Right hindlimb (tissue), 1 donor: ENCODE measurements at regions not wholly inside any gene's neighbourhood (a gene's known extent, or its start where the extent isn't known, plus 50 kb on each side); places are given as distances from the start of the nearest gene placed in this dataset.

Experiments used
- DNase-seq: peaks from one replicate; pipeline ENCODE4 v3.0.0-alpha.2; 2018

- no peak for DNase-seq
Observed at GRCh38 chr3:176523114-176523513, 674.2 kb downstream of the TBL1XR1 start.

GRCh38 chr3:176522436-176522835 lies 674.8 kb downstream of the TBL1XR1 start:
- DNase-seq: no peak

DNA sequence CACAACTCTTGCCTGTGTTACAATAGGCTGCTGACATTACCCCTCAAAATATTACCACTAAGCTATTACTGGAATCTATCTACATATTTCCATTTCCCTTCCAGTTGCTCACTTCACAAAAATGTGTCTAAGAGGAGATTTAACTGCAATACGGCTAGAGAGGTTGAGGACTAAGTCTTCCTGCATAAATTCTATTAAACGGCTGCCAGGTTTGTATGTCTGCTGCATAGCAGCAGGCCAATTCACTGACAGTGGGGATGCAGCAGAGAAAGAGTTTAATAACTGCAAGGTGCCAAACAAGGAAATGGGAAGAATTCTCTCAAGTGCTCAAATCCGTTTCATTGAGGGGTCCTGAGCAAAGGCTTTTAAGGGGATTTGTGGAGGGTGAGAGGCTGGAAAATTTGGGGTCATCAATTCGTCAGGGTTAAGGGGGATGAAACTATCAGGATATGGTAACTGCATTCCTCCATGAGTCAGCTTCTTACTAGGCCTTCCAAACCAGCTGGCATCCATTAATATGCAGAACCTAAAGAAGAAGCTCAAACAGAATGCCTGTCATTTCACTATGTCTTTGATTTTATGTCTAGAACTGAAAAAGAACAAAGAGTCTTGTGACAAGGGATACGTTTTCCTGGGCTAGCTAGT lies 675.6 kb downstream of the TBL1XR1 start:
- DNase-seq: no peak

DNA sequence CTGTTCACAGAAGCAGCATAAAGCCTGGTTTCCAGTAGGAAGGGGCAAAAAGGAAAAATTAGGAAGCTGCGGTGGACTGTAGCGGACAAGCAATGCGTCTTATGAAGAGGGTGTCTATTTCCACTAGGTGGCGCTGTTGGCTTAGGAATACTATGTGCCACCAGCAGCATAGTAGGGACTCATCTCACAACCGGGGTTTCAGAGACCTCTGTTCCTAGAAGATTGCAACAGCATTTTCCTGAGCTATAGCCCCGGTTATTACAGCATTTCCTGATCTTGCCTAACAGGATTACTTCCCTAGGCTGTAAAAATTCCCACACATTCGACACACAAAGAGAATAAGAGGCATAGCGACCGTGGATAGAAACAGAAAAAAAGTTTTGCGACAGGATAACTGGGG lies 683.0 kb downstream of the TBL1XR1 start:
- no peak for DNase-seq

GRCh38 chr3:176513604-176514003 lies 683.7 kb downstream of the TBL1XR1 start:
- DNase-seq: no peak

- DNase-seq: no peak
Observed at GRCh38 chr3:176512037-176512436, 685.2 kb downstream of the TBL1XR1 start.

DNA sequence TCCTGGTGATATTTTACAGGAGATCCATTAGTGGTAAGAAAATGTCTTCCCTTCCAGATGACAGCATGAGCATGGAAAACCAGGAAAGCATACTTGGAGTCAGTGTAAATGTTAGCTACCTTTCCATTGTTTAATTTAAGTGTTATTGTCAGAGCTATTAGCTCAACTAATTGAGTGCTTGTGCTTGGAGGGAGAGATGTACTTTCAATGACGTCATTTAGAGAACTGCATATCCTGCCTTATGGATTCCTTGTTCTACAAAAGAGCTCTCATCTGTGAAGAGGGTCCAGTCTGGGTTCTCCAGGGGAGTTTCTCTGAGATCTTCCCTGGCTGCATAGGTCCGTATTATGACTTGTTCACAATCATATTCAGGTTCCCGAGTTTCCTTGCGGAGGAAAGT lies 687.2 kb downstream of the TBL1XR1 start:
- DNase-seq: no peak

DNA sequence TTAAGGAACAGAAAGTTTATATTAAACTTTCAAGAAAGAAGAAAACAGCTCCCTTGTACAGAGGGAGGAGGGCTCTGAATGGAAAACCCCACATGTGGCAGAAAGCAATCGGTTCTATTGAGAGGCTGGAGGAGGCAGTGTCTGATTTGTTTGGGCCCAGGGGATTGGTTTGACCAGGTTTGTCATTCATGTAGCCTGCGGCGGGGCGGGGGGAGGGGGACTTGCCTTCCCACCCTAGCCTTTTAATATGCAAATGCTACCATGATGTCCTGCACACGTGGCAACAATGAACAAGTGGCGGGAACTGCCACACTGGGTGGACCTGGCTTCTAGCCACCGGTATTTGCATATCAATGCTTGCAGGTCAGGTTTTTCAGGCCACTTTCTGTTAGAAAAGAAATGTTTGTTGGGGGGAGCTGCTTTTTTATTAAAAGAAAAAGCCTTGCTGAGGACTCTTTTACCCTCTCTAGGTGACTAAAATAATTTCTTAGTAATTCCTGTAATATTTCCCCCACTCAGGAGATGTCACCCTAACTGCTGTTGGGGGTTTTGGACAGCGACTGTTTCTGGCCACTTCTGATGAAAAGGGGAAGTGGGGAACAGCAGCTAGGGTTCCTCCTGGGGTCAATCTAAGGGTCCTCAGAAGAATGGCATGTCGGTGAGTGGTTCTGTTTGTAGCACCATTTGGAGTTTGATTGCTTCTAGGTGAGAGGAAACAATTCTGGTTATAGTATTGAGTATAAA lies 691.2 kb downstream of the TBL1XR1 start:
- DNase-seq: no peak

DNA sequence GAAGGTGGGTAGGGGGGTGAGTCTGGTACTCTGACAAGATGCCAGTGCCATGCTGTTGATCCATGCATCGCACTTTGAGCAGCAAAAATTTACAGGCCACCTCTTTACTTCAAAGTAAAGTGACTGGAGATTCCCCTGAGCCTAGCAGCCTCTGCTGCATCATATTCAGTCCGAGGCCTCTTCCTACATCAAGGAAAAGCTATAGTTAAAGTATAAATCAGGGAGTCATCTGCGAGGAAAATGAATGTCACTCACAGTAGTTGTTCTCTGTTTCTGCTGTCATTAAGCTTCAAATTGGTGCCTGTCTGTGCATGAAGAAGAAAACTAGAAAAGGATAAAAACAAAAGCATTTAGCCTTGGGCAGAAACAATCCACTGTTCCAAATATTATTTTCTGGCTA lies 706.2 kb downstream of the TBL1XR1 start:
- DNase-seq: no peak

DNA sequence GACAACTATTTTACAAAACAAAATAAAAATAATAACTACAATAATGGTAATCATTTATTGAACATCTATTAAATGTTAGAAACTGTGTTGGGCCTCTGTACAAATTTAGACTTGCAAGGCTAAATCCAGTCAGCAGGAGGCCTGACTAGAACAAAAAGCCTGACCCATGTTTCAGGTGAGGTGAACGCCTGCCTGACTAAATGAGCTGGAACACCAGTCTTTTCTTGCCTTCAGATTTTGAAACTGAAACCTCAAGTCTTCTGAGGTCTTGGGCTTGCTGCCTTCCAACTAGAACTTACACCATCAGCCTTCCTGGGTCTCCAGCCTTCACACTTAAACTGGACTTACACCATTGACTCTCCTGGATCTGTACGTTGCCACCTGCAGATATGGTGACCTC lies 706.9 kb downstream of the TBL1XR1 start:
- DNase-seq: no peak

DNA sequence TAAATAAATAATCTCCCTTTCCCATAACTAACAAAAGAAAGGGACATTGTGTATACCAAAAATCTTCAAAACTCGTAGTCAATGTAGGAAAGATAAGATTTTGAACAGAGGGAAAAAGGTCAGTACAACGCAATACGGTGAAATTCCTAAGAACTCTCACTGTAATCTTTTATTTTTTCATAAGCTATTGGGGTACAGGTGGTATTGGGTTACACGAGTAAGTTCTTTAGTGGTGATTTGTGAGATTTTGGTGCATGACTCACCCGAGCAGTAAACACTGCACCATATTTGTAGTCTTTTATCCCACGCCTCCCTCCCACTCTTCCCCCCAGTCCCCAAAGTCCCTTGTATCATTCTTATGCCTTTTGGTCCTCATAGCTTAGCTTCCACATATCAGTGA lies 718.0 kb downstream of the TBL1XR1 start:
- no peak for DNase-seq

GRCh38 chr3:176469694-176470205 lies 727.5 kb downstream of the TBL1XR1 start:
- DNase-seq: no peak

- DNase-seq: no peak
Observed at GRCh38 chr3:176463610-176464009, 733.7 kb downstream of the TBL1XR1 start.

DNA sequence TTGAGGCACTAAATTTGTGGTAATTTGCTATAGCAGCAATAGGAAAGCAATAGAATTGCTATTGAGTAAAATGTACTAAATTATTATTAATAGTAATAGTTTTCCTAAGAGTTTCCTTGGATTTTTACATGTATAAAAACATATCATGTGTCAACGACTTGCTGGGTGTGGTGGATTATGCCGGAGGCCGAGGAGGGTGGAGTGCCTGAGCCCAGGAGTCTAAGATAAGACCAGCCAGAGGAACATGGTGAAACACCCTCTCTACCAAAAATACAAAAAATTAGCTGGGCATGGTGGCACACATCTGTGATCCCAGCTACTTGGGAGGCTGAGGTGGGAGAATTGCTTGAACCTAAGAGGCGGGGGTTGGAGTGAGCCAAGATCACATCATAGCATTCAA lies 749.9 kb downstream of the TBL1XR1 start:
- no peak for DNase-seq

- DNase-seq: no peak
Observed at GRCh38 chr3:176442326-176442725, 755.0 kb downstream of the TBL1XR1 start.

- no peak for DNase-seq
Observed at GRCh38 chr3:176439729-176440128, 757.6 kb downstream of the TBL1XR1 start.

- no peak for DNase-seq
Observed at GRCh38 chr3:176431991-176432390, 765.3 kb downstream of the TBL1XR1 start.

DNA sequence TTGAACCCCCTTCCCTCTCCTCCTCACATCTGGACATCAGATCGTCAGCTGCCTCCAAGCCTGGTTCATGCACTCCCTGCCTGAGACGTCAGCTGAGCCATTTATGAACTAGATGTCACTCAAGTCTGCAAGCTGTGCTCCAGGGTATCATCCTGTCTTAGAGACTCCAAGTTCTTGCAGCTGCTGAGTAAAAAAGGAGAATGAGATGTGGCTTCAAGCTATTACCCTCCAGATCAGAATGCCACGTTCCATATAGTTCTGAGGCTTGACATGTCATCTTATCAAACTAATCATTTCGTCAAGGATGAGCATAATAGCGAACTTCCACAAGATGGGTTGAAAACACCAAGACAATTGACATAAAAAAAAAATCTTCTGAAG lies 766.3 kb downstream of the TBL1XR1 start:
- DNase-seq: no peak

- DNase-seq: no peak
Observed at GRCh38 chr3:176430244-176431037, 766.8 kb downstream of the TBL1XR1 start.

DNA sequence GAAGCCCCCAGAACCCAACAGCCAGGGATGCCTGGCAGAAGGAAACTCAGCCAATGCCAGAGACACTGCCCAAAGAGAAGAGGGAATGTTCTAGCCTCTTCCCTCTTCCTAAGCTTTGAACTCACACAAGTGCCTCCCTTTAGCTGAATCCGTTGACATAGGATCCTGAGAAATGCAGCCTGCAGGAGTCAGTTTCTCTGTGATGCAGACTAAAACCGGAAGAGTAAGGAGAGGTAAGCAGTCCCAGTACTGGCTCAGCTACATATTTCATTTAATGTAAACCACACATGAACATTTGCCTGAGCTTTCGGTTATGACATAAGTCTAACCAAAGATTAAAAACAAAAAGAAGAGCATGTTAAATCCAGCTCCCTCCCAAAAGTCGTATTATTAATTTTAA lies 768.7 kb downstream of the TBL1XR1 start:
- DNase-seq: no peak

DNA sequence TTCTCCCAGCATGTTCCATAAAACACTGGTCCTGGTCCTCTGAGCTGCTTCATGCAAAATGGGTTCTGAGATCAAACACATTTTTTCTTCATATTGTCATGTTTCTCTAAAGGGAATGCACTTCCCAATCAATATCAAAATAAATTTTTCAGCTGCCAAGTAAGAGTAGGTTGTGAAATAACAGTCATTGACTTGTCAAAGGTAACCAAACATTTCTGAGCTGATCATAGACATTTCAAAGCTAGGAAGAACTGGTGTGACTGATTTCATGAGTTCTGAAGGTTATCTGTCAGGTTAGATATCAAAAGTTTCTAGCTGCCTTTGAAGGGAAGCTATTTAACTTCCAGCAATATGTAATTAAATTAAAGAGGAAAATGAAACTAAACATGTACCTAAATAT lies 770.9 kb downstream of the TBL1XR1 start:
- DNase-seq: no peak

- DNase-seq: no peak
Observed at GRCh38 chr3:176416870-176417269, 780.4 kb downstream of the TBL1XR1 start.

DNA sequence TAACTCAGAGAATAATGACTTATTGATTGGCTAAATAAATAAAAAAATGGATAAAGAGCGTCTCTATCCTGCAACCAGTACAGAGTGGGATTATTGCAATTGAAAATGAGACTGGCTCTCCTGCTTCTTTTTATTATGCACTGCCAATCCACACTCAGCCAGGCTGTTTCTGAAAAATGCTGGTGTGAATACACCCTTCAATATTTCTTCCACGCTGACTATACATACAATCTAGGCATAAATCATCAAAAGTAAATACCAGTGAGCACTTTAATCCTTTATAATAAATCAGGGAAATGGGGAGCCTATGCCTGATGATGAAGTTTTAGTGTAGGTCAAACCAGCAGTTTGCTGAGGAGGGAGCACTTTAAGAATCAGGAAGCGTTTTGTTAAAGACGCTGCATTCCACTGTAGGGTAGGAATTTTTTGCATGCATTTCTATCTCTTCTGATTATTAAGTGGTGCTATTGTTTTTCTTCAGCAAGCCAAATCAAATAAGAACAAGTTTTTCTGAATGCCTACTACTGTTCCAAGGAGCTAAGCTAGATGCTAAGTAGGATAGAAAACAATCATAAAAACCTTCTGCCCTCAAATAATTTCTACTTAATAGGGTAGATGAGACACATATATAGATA lies 781.5 kb downstream of the TBL1XR1 start:
- DNase-seq: no peak
